ENCODE measurements at regions not wholly inside any gene's neighbourhood (a gene's known extent, or its start where the extent isn't known, plus 50 kb on each side); places are given as distances from the start of the nearest gene placed in this dataset.

DNA sequence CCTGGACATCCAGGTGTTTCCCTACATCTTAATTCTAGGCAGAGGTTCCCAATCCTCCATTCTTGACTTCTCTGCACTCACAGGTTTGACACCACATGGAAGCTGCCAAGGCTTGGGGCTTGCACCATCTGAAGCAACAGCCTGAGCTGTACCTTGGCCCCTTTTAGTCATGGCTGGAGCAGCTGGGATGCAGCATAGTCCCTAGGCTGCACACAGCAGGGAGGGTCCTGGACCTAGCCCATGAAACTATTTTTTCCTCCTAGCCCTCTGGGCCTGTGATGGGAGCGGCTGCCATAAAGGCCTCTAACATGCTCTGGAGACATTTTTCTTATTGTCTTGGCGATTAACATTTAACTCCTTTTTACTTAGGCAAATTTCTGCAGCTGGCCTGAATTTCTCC lies 417.2 kb upstream of the FLRT2 start:
- no peak for TF ChIP-seq CTCF (IDR thresholded peaks at IDR 0.05)
- no peak for TF ChIP-seq POLR2A (IDR thresholded peaks at IDR 0.05)

Measured in upper lobe of left lung (tissue), 4 donors.